A673 (cell line): ENCODE measurements at regions not wholly inside any gene's neighbourhood (a gene's known extent, or its start where the extent isn't known, plus 50 kb on each side); places are given as distances from the start of the nearest gene placed in this dataset.

Source experiments
- CTCF ChIP-seq: fragments of 300-800, 200-600 bp; sonication (generic); conservative IDR thresholded peaks from 2 replicates; pipeline ENCODE4 v1.5.1; 2017; ENCODE audit warnings: low read depth, mild to moderate bottlenecking, antibody characterized with exemption, low read length, moderate library complexity, mixed read lengths
- EZH2 ChIP-seq: fragments of 200-600 bp; sonication (generic); IDR thresholded peaks from 2 replicates; pipeline ENCODE4 v1.6.1; 2017; ENCODE audit warnings: borderline replicate concordance, low read depth, mild to moderate bottlenecking, mixed read lengths, antibody characterized with exemption, low read length; ENCODE audit not compliant: poor library complexity, severe bottlenecking

- no peak for TF ChIP-seq CTCF
- no peak for TF ChIP-seq EZH2
These were observed 565.0 kb downstream of the CETN3 start for GRCh38 chr5:89844548-89844947.
